AG04449 (cell line): ENCODE measurements at regions not wholly inside any gene's neighbourhood (a gene's known extent, or its start where the extent isn't known, plus 50 kb on each side); places are given as distances from the start of the nearest gene placed in this dataset.

ENCODE experiments used
- CTCF ChIA-PET: fragments of 350-600 bp; formaldehyde crosslinking; extraction: SDS; loops from one replicate; lab custom pipeline; 2021; ENCODE audit warnings: antibody characterized with exemption; lab: Yijun Ruan, JAX
- POLR2A ChIA-PET: fragments of 400-600, 350-600 bp; formaldehyde crosslinking; extraction: SDS; loops from one replicate; lab custom pipeline; 2020; ENCODE audit warnings: antibody characterized with exemption, inconsistent platforms; lab: Yijun Ruan, JAX
- DNase-seq: peaks from one replicate; pipeline ENCODE4 v3.0.0-alpha.2; 2010; ENCODE audit warnings: low read depth, low spot score
- H3K4me3 ChIP-seq: 2 replicates; pipeline ENCODE4 v1.5.1; 2011; ENCODE audit warnings: low read depth, mild to moderate bottlenecking, control low read depth, low read length
- TF ChIP-seq, protein P1 (sequence below): IDR thresholded peaks from one replicate; pipeline ENCODE4 v1.5.1; 2011; ENCODE audit warnings: mild to moderate bottlenecking, moderate library complexity, low read length, control low read depth, inconsistent platforms; ENCODE audit not compliant: insufficient read depth; ENCODE audit errors: missing control alignments

DNA sequence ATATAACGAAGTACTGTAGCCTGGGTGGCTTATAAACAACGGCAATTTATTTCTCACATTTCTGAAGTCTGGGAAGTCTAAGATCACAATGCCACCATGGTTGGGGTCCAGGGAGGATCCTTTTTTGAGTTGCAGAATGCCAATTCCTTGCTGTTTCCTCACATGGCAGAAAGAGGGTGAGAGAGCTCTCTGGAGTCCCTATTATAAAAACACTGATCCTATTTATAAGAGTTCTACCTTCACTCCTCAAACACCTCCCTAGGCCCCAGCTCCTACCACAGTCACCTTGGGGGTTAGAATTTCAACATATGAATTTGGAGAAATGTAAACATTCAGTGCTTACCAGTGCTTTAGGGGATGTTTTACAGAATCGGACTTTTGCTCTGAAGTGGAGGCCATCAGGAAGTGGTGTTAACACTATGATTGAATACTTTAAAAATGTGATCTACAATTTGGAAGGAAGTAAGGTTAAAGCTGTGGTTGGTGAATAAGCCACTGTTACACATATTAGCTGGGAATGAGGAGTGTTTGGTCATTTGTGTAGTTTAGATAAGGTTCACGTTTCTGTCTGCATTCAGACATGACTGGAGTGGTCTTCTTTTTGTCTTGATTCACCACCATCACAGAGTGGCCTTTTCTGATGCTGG lies 79.9 kb upstream of the SPTLC3 start:
- TF ChIP-seq, protein P1, sequence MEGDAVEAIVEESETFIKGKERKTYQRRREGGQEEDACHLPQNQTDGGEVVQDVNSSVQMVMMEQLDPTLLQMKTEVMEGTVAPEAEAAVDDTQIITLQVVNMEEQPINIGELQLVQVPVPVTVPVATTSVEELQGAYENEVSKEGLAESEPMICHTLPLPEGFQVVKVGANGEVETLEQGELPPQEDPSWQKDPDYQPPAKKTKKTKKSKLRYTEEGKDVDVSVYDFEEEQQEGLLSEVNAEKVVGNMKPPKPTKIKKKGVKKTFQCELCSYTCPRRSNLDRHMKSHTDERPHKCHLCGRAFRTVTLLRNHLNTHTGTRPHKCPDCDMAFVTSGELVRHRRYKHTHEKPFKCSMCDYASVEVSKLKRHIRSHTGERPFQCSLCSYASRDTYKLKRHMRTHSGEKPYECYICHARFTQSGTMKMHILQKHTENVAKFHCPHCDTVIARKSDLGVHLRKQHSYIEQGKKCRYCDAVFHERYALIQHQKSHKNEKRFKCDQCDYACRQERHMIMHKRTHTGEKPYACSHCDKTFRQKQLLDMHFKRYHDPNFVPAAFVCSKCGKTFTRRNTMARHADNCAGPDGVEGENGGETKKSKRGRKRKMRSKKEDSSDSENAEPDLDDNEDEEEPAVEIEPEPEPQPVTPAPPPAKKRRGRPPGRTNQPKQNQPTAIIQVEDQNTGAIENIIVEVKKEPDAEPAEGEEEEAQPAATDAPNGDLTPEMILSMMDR = no peak
- CTCF ChIA-PET = interaction anchor here (1.1 to 20.1 kb wide), 4 partner anchors 10 to 190 kb away, joined by 3 to 582 read pairs (median 4); no protein-coding TSS in a partner anchor
- no peak overlapping the region for H3K4me3 ChIP-seq
- POLR2A ChIA-PET = no interaction called here
- peak; percentile 47 for DNase-seq

DNA sequence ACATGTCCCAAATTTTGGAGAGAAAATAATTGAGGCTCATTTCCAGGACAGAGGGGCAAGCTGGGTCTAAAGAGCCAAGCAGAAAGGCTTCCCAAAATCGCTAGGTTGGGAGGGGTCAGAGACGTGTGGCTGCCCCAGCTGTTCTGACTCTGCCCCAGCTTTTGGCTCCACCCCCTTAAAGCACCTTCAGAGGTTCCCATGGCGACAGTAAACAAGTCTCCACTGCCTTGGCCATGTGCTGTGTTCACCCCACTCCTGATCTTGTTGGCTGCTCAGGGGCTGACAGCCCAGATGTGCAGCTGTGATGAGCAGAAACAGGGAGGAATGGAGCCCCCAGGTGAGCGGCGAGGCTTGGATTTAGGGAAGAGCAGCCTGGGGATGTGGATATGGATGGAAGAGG lies 72.8 kb upstream of the SPTLC3 start:
- TF ChIP-seq, protein P1 = no peak
- no peak for DNase-seq
- ChIA-PET CTCF (interaction anchor here (1.3 to 6.0 kb wide), 3 partner anchors 11 to 181 kb away, joined by 3 to 29 read pairs (median 29); no protein-coding TSS in a partner anchor), POLR2A (no interaction called here)
- H3K4me3 ChIP-seq = no peak overlapping the region

DNA sequence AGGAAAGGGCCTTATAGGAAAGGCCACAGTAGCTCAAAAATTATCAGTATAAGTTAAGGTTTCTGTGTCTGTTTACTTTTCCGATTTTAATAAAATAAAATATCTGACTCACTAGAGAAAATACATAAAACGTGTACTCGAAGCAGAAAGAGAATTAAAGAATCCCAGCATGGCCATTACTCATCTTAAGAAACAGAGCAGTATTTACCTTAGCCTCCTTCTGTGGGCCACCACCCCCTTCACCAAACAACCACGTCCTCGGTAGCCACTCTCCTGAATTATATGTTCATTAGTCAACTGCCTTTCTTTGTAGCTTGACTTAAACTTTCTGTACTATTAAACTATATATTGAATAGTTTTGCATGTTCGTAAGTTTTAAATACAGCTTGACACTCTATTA lies 72.2 kb upstream of the SPTLC3 start:
- ChIA-PET CTCF (interaction anchor here (1.3 to 6.0 kb wide), 3 partner anchors 11 to 180 kb away, joined by 3 to 29 read pairs (median 29); no protein-coding TSS in a partner anchor), POLR2A (no interaction called here)
- no peak overlapping the region for H3K4me3 ChIP-seq
- TF ChIP-seq, protein P1 = no peak
- DNase-seq = no peak

DNA sequence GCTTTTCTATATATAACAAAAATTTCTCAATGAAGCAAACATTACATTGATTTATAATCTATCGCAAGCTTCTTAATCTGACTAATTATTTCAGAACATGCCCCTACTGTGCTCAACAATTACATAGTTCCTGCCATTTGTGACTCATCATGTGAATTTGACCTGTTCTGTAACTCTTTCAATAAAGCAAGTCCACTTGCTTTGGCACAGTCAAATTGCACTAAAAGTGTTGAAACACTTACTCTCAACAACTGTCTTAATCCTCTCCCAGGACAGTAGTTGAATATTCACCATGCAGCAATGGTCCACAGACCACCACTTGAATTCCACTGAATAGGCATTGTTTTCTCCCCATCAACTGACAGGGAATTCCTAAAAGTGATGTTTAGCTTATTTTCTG lies 67.7 kb upstream of the SPTLC3 start:
- TF ChIP-seq, protein P1 = no peak
- CTCF ChIA-PET = interaction anchor here (2.1 to 2.8 kb wide), 2 partner anchors 15 to 25 kb away, joined by 8 to 11 read pairs; no protein-coding TSS in a partner anchor
- POLR2A ChIA-PET = no interaction called here
- H3K4me3 ChIP-seq = no peak overlapping the region
- no peak for DNase-seq

DNA sequence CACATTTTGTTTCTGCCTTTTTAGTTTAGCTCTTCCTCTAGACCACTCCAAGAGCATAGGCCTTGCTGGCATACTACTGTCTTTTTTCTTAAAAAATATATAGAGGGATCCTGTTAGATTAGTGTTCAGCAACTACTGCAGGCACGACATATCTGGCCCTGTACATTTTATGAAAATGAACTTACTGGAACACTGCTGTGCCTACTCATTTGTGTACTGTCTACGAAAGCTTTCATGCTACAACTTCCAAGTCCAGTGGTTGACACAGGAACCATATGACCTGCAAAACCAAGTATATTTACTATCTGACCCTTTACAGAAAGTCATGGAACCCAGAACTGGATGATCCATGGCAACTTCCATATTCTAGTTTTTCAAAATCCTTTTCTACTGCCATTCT lies 66.6 kb upstream of the SPTLC3 start:
- DNase-seq = no peak
- POLR2A ChIA-PET = no interaction called here
- H3K4me3 ChIP-seq = no peak overlapping the region
- TF ChIP-seq, protein P1 = no peak
- CTCF ChIA-PET = interaction anchor here (0.8 to 2.8 kb wide), 3 partner anchors 14 to 25 kb away, joined by 3 to 11 read pairs (median 3); no protein-coding TSS in a partner anchor

DNA sequence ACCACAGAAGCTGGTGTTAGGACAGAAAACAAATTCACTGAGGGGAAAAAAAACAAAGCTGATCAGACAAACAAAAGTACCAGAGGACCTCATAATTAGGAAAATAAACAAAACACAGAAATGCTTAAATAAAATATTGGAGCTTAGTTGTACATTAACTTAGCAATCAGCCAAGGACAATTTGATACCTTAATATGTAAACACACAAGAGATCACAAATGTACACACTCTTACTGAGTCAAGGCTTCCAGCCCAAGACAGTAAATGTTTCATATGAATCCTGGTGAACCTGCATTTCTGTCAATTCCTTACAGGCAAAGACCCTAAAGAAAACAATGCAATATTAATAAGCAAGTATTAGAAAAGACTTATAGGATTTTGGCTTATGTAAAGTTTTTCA lies 62.0 kb upstream of the SPTLC3 start:
- ChIA-PET CTCF (interaction anchor here (2.8 kb wide), 1 partner anchor 19 kb away, joined by 9 read pairs; no protein-coding TSS in a partner anchor), POLR2A (no interaction called here)
- TF ChIP-seq, protein P1 = no peak
- no peak for DNase-seq
- no peak overlapping the region for H3K4me3 ChIP-seq
